Ecto neural progenitor cell (in vitro differentiated cells): ENCODE measurements at regions not wholly inside any gene's neighbourhood (a gene's known extent, or its start where the extent isn't known, plus 50 kb on each side); places are given as distances from the start of the nearest gene placed in this dataset.
"Not testable (repeated sequence)": the region's sequence is repeated elsewhere in the genome, so short reads cannot be mapped to it uniquely, and the experiment has no call there.

Source experiments
- DNase-seq: peaks from one replicate; pipeline ENCODE4 v3.0.0-alpha.2; 2018; ENCODE audit warnings: low spot score

DNA sequence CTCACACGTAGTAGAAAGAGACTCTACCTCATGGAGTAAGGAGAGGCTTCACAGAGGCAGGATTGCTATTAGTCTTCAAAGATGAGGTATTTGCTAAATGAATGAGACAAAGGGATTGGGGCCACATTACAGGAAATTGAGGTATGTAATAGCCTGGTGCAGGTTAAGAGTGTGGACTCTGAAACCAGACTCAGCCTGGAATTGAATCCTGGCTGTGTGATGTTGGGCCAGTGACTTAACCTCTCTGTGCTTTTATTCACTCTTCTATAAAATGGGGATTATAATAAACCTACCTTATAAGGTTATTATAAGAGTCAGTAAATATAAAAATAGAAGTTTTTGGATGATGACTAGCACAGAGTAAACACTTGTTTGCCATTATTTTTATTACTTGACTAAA is 64.7 kb upstream of the ATRNL1 start:
- no peak for DNase-seq

GRCh38 chr10:115029452-115030375 is 63.5 kb upstream of the ATRNL1 start:
- DNase-seq = no peak

GRCh38 chr10:115030483-115031200 is 62.5 kb upstream of the ATRNL1 start:
- peak; percentile 46 for DNase-seq

GRCh38 chr10:115033898-115034297 is 59.3 kb upstream of the ATRNL1 start:
- DNase-seq = no peak

GRCh38 chr10:115039781-115040180 is 53.4 kb upstream of the ATRNL1 start:
- DNase-seq = not testable (repeated sequence)
